NCI-H748 treated with DMSO at 0.1 percent for 48 hours (cell line): ENCODE measurements at regions not wholly inside any gene's neighbourhood (a gene's known extent, or its start where the extent isn't known, plus 50 kb on each side); places are given as distances from the start of the nearest gene placed in this dataset.

Source experiments
- DNase-seq: peaks from one replicate; lab custom pipeline; 2025; lab: John Stamatoyannopoulos, UW

- no peak for DNase-seq
These were observed 60.2 kb downstream of the ADAMTS1 start for GRCh38 chr21:26784974-26785373.

GRCh38 chr21:26783466-26784195 lies 61.6 kb downstream of the ADAMTS1 start:
- DNase-seq, result no peak

- DNase-seq, result no peak
These were observed 62.5 kb downstream of the ADAMTS1 start for GRCh38 chr21:26782747-26783146.

DNA sequence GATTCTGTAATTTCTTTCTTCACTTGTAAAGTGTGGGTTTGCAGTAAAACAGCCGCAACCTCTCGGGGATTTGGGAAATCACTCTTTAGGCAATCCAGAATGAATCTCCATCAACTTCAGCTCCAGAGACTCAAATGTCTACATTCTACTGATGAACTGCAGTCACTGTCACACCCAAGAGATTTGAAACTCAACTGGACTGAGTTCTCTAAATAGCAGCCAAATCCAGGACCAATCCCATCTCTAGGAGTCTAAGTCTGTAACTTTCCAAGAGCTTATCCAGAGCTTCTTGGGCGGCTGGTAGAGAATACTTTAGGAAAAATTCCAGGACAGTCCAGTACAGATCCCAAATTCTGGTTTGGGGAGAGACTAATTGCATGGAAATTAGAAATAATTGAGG lies 62.9 kb downstream of the ADAMTS1 start:
- DNase-seq, result no peak

DNA sequence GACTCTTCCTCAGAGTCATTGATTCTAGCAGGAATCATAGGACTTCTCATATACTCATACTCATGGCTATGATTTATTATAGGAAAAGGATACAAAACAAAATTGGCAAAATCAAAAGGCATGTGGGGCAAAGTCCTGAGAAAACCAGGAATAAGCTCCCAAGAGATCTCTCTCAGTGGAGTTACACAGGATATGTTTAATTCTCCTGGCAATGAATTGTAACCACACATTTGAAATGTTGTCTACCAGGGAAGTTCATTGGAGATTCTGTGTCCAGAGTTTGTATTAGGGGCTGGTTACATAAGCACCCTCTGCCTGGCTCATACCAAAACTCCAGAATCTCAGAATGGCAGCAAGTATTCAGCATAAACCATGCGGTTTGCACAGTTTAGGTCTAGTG lies 63.9 kb downstream of the ADAMTS1 start:
- no peak for DNase-seq

GRCh38 chr21:26777166-26777565 lies 68.0 kb downstream of the ADAMTS1 start:
- DNase-seq, result no peak

DNA sequence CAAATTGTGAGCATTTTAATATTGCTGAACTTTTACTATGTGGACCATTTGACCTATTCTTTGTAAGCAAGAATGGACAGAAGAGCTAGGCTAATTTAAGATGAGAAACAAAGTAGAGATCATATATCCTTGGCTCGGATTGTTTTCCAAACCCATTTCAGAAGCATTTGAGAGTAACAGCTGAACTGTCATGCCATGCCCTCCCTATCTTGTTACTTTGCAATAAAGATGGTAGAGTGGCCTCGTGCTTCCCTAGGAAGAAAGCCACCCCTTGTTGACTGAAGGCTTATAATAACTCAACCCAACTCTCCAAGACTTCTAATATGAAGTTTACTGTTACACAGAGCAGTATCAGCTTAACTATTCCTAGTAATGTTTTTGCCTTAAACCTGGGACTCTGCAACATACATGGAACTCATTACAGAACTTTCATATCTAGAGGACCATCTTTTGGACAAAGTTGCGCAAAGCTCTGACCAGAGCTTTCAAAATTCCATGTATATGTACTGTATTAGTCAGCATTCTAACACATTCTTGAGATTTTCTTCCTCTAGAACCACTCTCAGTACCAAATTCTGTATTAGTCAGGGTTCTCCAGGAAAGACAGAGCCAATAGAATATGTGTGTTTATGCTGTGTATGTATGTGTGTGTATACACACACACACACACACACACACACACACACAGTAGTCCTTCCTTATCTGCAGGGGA lies 68.7 kb downstream of the ADAMTS1 start:
- DNase-seq, result no peak

DNA sequence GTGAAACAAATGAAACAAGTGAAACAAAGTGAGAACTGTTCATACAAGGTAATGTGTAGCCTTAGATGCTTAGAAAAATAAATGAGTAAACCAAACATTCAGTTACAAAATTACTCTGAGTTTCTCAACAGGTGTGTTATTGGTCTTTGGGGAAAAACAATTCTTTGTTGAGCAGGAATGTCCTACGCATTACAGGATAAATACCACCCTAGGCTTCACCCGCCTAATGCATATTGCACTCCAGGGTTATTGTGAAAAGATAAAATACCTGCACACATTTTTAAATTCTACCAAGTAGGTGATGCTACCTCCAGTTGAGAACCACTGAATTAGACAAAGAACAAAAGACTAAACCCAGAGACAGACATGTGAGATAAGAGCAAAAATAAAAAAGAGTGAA lies 72.2 kb downstream of the ADAMTS1 start:
- no peak for DNase-seq

- DNase-seq, result peak; percentile 4
These were observed 75.5 kb downstream of the ADAMTS1 start for GRCh38 chr21:26769613-26770188.

- no peak for DNase-seq
These were observed 78.3 kb downstream of the ADAMTS1 start for GRCh38 chr21:26766826-26767325.

- no peak for DNase-seq
These were observed 83.9 kb downstream of the ADAMTS1 start for GRCh38 chr21:26761174-26761915.

DNA sequence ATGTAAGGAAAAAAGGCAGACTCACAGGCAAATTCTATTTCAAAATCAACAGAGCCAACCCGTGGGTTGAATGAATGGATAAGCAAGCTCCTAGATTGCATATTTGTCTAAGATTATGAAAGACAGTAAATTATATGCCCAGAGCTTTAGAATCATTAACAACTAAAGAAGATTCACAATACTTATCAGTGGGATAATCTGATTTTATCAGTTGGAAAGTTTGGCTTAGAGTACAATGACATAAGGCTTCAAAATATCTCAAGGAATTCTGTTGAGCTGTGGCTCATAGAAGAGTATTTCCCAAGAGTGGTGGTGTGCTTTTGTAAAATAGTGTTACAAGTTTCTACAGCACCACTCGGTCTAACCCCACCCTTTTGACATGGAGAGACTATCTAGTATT lies 85.5 kb downstream of the ADAMTS1 start:
- no peak for DNase-seq

DNA sequence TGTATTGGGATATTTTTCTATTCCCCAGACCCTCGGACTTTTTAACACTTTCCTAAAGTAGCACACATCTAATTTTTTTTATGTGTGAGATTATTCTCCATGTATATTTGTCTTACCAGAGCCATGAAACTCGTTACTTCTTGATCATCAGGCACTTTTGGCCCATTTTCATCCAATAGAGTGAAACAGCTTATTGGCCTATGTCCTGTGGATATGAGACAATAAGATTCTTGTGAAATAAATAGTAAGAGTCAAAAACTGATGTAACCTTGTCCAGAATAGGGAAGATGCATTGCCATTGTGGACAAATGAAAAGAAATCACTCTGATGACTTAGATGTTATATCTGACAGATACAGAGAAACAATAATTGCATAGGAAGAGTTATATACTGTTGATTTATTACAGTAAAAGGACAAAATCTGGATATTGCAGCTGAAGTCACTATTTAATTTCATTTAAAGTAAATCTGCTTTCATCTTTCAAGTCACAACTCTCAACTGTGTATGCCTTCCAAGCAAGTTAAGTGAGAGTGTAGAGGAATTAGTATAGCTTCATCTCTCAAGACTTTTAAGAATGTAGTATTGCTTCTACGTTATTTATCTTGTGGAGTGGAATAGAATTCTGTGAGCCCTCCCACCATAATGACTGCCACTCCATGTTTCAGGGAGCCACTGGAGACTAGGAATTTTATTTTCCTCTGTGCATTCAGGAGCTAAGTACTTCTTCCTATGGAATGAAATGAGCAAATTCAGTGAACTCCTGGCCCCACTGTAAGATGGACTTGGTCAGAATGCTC lies 86.9 kb downstream of the ADAMTS1 start:
- DNase-seq, result no peak

DNA sequence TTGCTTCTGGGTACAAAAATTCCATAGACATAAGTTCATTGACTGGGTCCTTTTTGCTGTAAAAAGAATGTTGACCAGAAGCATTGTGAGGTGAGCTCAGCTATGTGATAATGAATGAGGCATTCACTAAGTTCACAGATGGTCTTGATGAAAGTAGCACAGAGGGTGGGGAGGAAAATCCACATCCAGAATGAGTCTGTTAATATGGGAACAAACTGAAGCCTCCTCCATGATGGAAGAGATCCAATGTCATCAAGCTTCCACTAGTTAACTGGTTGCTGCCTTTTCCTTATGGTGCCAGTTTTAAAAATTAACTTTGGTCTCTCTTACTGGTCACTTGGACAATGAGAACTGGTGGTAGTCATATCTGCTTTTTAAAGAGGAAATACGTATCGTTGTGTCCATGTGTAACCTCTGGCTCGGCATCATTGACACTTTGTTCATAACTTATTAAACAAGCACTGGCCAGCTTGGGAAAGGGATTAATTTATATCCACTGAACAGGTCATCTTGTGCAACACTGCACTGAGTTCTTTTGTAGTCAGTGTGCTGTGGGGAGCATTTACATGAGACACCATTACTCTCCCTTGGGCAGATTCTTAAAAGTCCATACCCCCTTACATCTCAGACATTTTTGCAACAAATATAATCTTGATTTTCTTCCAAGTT lies 88.6 kb downstream of the ADAMTS1 start:
- no peak for DNase-seq

- DNase-seq, result no peak
These were observed 90.4 kb downstream of the ADAMTS1 start for GRCh38 chr21:26754853-26755252.

DNA sequence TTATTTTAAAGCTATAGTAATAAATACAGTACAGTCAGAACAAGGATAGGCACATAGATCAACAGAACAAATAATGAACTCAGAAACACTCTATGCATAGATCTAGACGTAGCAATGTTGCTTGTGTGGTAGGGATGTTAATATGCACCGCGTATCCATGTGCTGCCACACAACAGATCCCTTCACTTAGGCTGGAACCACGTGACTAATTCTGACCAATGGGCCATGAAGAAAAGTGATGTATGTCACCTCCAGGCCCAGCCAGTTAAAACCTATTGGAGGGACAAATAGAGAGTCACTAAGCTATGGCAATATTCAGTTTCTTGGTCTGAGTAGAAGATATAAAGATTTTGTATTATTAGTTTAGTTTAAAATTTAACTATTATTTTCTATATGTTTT lies 91.4 kb downstream of the ADAMTS1 start:
- no peak for DNase-seq

DNA sequence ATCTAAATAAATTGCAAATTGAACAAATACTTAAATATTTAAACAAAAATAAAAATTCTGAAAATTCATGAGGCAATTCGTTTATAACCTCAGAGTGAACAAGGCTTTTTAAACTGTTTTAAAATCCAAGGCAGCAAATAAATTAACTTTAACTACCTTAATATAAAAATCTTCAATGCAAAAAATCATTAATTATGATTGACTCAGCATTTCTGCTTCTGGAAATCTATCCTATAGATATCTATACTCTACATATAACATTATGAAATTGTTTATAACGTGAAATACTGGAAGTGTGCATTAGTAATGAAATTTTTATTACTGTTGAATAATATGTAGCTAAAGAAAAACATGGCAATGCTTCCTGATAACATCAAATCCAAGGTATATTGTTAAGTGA lies 92.4 kb downstream of the ADAMTS1 start:
- no peak for DNase-seq

- DNase-seq, result no peak
These were observed 93.9 kb downstream of the ADAMTS1 start for GRCh38 chr21:26751305-26751704.

- DNase-seq, result no peak
These were observed 97.1 kb downstream of the ADAMTS1 start for GRCh38 chr21:26748066-26748465.

DNA sequence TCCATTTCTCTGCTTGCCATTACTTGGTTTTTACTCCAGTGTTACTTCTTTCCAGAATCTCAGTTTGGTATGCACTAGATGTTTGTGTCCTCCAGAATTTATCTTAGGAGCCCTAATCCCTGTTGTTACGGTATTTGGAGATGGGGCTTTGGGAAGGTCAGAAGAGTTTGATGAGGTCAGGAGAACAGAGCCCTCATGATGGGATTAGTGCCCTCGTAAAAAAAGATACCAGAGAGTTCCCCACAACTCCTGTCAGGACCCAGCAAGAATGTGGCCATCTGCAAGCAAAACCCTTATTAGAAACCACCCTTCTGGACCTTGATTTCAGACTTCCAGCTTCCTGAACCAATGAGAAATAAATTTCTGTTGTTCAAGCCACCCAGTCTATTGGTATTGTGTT lies 98.0 kb downstream of the ADAMTS1 start:
- no peak for DNase-seq

- DNase-seq, result no peak
These were observed 101.7 kb downstream of the ADAMTS1 start for GRCh38 chr21:26743524-26743923.
